AG10803 (cell line): ENCODE measurements at regions not wholly inside any gene's neighbourhood (a gene's known extent, or its start where the extent isn't known, plus 50 kb on each side); places are given as distances from the start of the nearest gene placed in this dataset.

Source experiments
- DNase-seq: peaks from one replicate; pipeline ENCODE4 v3.0.0; 2010; ENCODE audit warnings: low read depth
- H3K4me3 ChIP-seq: 2 replicates; pipeline ENCODE4 v1.5.1; 2011; ENCODE audit warnings: mild to moderate bottlenecking, low read length, control low read depth
- TF ChIP-seq, protein P1 (sequence below): conservative IDR thresholded peaks from 2 replicates; pipeline ENCODE4 v1.5.1; 2011; ENCODE audit warnings: mild to moderate bottlenecking, low read length, control low read depth, inconsistent platforms

DNA sequence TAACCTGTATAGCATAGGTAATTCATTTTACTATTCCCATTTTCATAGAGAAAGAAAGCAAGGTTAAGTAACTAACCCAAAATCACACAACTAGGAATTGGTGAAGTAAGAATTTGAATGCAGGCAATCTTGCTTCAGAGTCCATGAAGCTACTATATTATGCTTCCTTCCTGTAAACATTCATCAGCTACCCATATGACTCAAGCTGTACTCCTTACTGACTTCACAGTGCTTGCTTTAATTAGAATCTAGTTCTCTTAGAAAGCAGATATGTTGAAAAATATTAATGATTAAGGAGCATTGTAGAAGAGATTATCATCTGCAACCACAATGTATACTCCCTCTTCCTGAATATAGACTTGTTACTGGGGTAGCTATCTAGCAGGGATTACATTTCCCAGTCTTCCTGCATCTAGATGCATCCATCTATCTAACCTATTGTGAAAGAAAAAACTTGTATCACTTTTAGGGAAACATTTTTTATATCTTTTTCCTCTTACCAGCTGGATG, 961.6 kb upstream of the CHAC2 start:
- no peak for DNase-seq
- H3K4me3 ChIP-seq = no peak overlapping the region
- TF ChIP-seq, protein P1, sequence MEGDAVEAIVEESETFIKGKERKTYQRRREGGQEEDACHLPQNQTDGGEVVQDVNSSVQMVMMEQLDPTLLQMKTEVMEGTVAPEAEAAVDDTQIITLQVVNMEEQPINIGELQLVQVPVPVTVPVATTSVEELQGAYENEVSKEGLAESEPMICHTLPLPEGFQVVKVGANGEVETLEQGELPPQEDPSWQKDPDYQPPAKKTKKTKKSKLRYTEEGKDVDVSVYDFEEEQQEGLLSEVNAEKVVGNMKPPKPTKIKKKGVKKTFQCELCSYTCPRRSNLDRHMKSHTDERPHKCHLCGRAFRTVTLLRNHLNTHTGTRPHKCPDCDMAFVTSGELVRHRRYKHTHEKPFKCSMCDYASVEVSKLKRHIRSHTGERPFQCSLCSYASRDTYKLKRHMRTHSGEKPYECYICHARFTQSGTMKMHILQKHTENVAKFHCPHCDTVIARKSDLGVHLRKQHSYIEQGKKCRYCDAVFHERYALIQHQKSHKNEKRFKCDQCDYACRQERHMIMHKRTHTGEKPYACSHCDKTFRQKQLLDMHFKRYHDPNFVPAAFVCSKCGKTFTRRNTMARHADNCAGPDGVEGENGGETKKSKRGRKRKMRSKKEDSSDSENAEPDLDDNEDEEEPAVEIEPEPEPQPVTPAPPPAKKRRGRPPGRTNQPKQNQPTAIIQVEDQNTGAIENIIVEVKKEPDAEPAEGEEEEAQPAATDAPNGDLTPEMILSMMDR = no peak

GRCh38 chr2:52794581-52794980, 973.0 kb upstream of the CHAC2 start:
- no peak overlapping the region for H3K4me3 ChIP-seq
- no peak for DNase-seq
- TF ChIP-seq, protein P1 = no peak

GRCh38 chr2:52779446-52779845, 988.2 kb upstream of the CHAC2 start:
- H3K4me3 ChIP-seq = no peak overlapping the region
- DNase-seq = no peak
- TF ChIP-seq, protein P1 = no peak

DNA sequence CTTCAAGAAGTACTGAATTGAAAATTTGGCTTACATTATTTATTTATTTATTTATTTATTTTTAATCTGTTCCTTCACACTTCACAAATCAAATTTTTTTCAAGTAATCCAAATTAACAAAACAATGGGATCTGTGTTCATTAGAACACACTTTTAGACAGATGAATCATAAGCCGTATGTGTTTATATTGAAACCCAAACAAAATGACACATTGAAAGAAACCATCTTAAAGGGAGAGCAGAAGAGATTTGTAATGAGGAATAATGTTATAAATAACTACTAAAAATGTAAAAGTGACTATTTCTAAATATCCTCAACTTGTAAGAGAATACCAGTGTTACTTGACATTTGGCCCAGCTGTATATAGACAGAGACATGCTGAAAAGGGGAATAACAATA, 991.0 kb upstream of the CHAC2 start:
- no peak for DNase-seq
- TF ChIP-seq, protein P1 = no peak
- no peak overlapping the region for H3K4me3 ChIP-seq

GRCh38 chr2:52775674-52776073, 991.9 kb upstream of the CHAC2 start:
- DNase-seq = no peak
- H3K4me3 ChIP-seq = no peak overlapping the region
- TF ChIP-seq, protein P1 = no peak

DNA sequence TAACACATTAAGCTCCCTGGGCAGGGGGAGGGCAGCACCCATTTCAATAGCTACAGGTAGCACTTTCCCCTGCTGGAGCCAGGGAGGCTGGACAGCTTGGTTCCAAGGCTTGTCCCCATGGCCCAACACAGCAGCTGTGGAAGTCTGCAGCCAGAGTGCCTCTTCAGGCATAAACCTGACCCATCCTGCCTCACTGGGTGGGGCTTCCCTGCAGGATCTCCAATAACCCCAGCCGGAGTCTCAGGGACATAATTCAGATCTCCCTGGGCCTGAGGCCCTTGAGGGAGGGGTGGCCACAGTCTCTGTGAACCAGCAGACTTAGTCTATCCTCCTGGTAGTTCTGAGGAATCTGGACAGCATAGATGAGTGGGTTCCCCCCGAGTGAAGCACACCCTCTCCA, 1001.9 kb upstream of the CHAC2 start:
- no peak for DNase-seq
- no peak overlapping the region for H3K4me3 ChIP-seq
- TF ChIP-seq, protein P1 = no peak

DNA sequence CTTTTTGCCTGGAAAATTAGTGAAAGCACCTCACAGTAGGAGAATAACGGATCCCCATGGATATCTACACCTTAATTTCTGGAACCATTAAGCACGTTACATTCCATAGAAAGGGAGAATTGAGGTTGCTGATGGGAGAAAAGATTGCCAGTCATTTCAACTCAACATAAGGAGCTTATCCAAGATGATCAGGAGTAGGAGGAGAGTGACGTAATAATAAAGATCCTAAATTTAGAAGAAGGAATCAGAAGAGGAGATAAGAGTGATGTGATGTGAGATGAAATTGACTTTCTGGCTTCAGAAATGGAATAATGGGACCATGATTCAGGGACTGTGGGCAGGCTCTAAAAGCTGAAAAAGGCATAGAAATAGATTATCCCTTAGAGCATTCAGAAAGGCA, 1017.8 kb upstream of the CHAC2 start:
- DNase-seq = no peak
- TF ChIP-seq, protein P1 = no peak
- no peak overlapping the region for H3K4me3 ChIP-seq
